Endothelial cell of umbilical vein (primary cell): ENCODE measurements at regions not wholly inside any gene's neighbourhood (a gene's known extent, or its start where the extent isn't known, plus 50 kb on each side); places are given as distances from the start of the nearest gene placed in this dataset.
"Not testable (repeated sequence)": the region's sequence is repeated elsewhere in the genome, so short reads cannot be mapped to it uniquely, and the experiment has no call there.

ENCODE experiments used
- BruUV-seq: library from RNA; stranded (reverse); fragments of 400-500 nt; replicated peaks from 2 replicates; lab custom pipeline; 2021; lab: Mats Ljungman, UMichigan
- CTCF ChIA-PET: fragments of 300-600, 350-600 bp; sonication (Branson Sonifier 250); formaldehyde crosslinking; loops from one replicate; lab custom pipeline; 2021; ENCODE audit warnings: antibody characterized with exemption, inconsistent platforms; lab: Charles Lee
- POLR2A ChIA-PET: fragments of 300-600, 350-600 bp; sonication (Branson Sonifier 250); formaldehyde crosslinking; loops from one replicate; lab custom pipeline; 2021; ENCODE audit warnings: antibody characterized with exemption, inconsistent platforms; lab: Charles Lee
- DNase-seq: peaks from one replicate; pipeline ENCODE4 v3.0.0-alpha.2; 2011; ENCODE audit warnings: low read depth, low spot score
- FAIRE-seq: peaks from 2 replicates; lab custom pipeline; 2011; peaks lifted over from hg19 to GRCh38; lab: Jason Lieb, UNC
- H2AFZ ChIP-seq: 2 replicates; pipeline ENCODE4 v1.6.0; 2012; ENCODE audit warnings: low read depth, low read length, control low read depth, inconsistent platforms
- H3K27ac ChIP-seq: 2 replicates; pipeline ENCODE4 v1.5.1; 2011; ENCODE audit warnings: low read depth, mild to moderate bottlenecking, control low read depth, low read length, moderate library complexity; ENCODE audit not compliant: insufficient read depth
- H3K27me3 ChIP-seq, 2 experiments: 2 replicates each; pipeline versions ENCODE4 v1.6.0 to v1.6.1; 2011; ENCODE audit warnings: low read length in 2 of 2, mixed read lengths in 1 of 2; ENCODE audit not compliant: control insufficient read depth in 2 of 2, insufficient read depth in 2 of 2
- H3K36me3 ChIP-seq, 2 experiments: 2 replicates in 1 of 2; 3 replicates in 1 of 2; pipeline ENCODE4 v1.5.1; 2011; ENCODE audit warnings: low read length in 2 of 2, mild to moderate bottlenecking in 1 of 2, moderate library complexity in 1 of 2; ENCODE audit not compliant: control insufficient read depth in 2 of 2, insufficient read depth in 2 of 2; ENCODE audit errors: extremely low read depth in 1 of 2
- H3K4me1 ChIP-seq: 3 replicates; pipeline ENCODE4 v1.5.1; 2011; ENCODE audit warnings: mild to moderate bottlenecking, low read length; ENCODE audit not compliant: control insufficient read depth, insufficient read depth; ENCODE audit errors: extremely low read depth
- H3K4me2 ChIP-seq: 2 replicates; pipeline ENCODE4 v1.6.1; 2011; ENCODE audit warnings: low read length, control low read depth, mixed read lengths; ENCODE audit not compliant: insufficient read depth
- H3K4me3 ChIP-seq, 3 experiments: fragments of 200-600 bp in 1 of 3; sonication (generic), shearing (Covaris generic) in 1 of 3; replicated peaks in 1 of 3; 2 replicates each; pipeline ENCODE4 v1.5.1; 2011 to 2016; ENCODE audit warnings: control low read depth in 3 of 3, low read length in 3 of 3, mild to moderate bottlenecking in 2 of 3, inconsistent platforms in 1 of 3, low read depth in 1 of 3, moderate library complexity in 1 of 3; ENCODE audit not compliant: insufficient read depth in 1 of 3
- H3K79me2 ChIP-seq: 2 replicates; pipeline ENCODE4 v1.6.0; 2012; ENCODE audit warnings: low read length, inconsistent platforms; ENCODE audit not compliant: control insufficient read depth, insufficient read depth
- H3K9ac ChIP-seq: replicated peaks from 2 replicates; pipeline ENCODE3; 2011; ENCODE audit warnings: low read length, control low read depth; ENCODE audit not compliant: insufficient read depth; ENCODE audit errors: extremely low read depth
- H3K9me1 ChIP-seq: replicated peaks from 3 replicates; pipeline ENCODE4 v1.6.0; 2011; ENCODE audit warnings: mild to moderate bottlenecking, low read length; ENCODE audit not compliant: control insufficient read depth, insufficient read depth; ENCODE audit errors: extremely low read depth
- H3K9me3 ChIP-seq: replicated peaks from 2 replicates; pipeline ENCODE4 v1.5.1; 2012; ENCODE audit warnings: low read length, inconsistent platforms; ENCODE audit not compliant: control insufficient read depth, insufficient read depth
- H4K20me1 ChIP-seq: replicated peaks from 2 replicates; pipeline ENCODE3; 2011; ENCODE audit warnings: mild to moderate bottlenecking, low read length; ENCODE audit not compliant: control insufficient read depth, insufficient read depth; ENCODE audit errors: extremely low read depth
- dilution Hi-C: fragments of 300-500 bp; cut with MboI; formaldehyde crosslinking; loops from one replicate; pipeline ENCODE4 v1.15.0; 2019; ENCODE audit warnings: low sequenced_read_pairs; ENCODE audit not compliant: extremely low pct_ligation_motif_present
- intact Hi-C: fragments of 100-400 bp; cut with micrococcal nuclease; formaldehyde crosslinking; loops from one replicate; pipeline ENCODE4 v1.10.0; 2022

- BruUV-seq, H3K27ac ChIP-seq, H3K4me2 ChIP-seq, DNase-seq, POLR2A ChIA-PET, intact Hi-C loops, H4K20me1 ChIP-seq, CTCF ChIA-PET, H3K4me3 ChIP-seq, FAIRE-seq, H3K9me3 ChIP-seq, H3K27me3 ChIP-seq, dilution Hi-C loops, H3K79me2 ChIP-seq, H3K4me1 ChIP-seq, H2AFZ ChIP-seq, H3K36me3 ChIP-seq, H3K9ac ChIP-seq, H3K9me1 ChIP-seq: not testable (repeated sequence)
These were observed 806.3 kb downstream of the PRIM2 start for GRCh38 chr6:58123770-58124169.

GRCh38 chr6:58128549-58128948, 811.1 kb downstream of the PRIM2 start:
- POLR2A ChIA-PET, H3K4me2 ChIP-seq, H3K27ac ChIP-seq, H2AFZ ChIP-seq, H3K79me2 ChIP-seq, H3K9me3 ChIP-seq, H3K36me3 ChIP-seq, H3K9ac ChIP-seq, BruUV-seq, H3K4me3 ChIP-seq, intact Hi-C loops, H3K27me3 ChIP-seq, DNase-seq, CTCF ChIA-PET, dilution Hi-C loops, H4K20me1 ChIP-seq, H3K9me1 ChIP-seq, H3K4me1 ChIP-seq: not testable (repeated sequence)
- FAIRE-seq, result peak; percentile 54

- H3K79me2 ChIP-seq, H3K4me1 ChIP-seq, H3K4me3 ChIP-seq, CTCF ChIA-PET, H3K9me3 ChIP-seq, FAIRE-seq, H3K36me3 ChIP-seq, DNase-seq, H4K20me1 ChIP-seq, H3K9ac ChIP-seq, BruUV-seq, dilution Hi-C loops, POLR2A ChIA-PET, H3K27ac ChIP-seq, H3K4me2 ChIP-seq, H3K27me3 ChIP-seq, H2AFZ ChIP-seq, intact Hi-C loops, H3K9me1 ChIP-seq: not testable (repeated sequence)
These were observed 811.7 kb downstream of the PRIM2 start for GRCh38 chr6:58129098-58129497.

DNA sequence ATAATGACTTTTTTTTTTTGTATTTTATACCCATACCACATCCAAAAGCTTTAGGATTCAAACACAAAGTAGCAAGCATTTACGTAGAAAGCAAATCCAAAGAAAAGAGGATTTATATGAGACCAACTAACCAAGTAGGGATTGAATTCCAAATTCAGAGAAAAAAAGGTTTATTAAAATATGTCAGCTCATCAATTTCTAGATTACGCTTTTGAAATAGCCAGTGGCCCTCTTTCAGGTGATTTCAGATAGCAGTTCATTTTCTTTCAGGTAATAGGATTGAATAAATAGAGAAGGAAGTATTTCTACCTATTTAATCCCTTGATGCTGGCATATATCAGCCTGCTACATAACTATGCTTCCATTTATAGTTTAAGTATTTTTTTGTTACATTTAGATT, 822.3 kb downstream of the PRIM2 start:
- H2AFZ ChIP-seq, BruUV-seq, H3K4me3 ChIP-seq, H3K9me3 ChIP-seq, H3K36me3 ChIP-seq, H3K27ac ChIP-seq, H3K4me1 ChIP-seq, H3K27me3 ChIP-seq, intact Hi-C loops, H3K79me2 ChIP-seq, H3K4me2 ChIP-seq, FAIRE-seq, dilution Hi-C loops, H3K9me1 ChIP-seq, DNase-seq, H4K20me1 ChIP-seq, H3K9ac ChIP-seq, CTCF ChIA-PET, POLR2A ChIA-PET: not testable (repeated sequence)
